Endothelial cell of umbilical vein (primary cell): ENCODE measurements at regions not wholly inside any gene's neighbourhood (a gene's known extent, or its start where the extent isn't known, plus 50 kb on each side); places are given as distances from the start of the nearest gene placed in this dataset.

Source experiments
- BruUV-seq: library from RNA; stranded (reverse); fragments of 400-500 nt; replicated peaks from 2 replicates; lab custom pipeline; 2021; lab: Mats Ljungman, UMichigan
- CTCF ChIA-PET: fragments of 300-600, 350-600 bp; sonication (Branson Sonifier 250); formaldehyde crosslinking; loops from one replicate; lab custom pipeline; 2021; ENCODE audit warnings: antibody characterized with exemption, inconsistent platforms; lab: Charles Lee
- POLR2A ChIA-PET: fragments of 300-600, 350-600 bp; sonication (Branson Sonifier 250); formaldehyde crosslinking; loops from one replicate; lab custom pipeline; 2021; ENCODE audit warnings: antibody characterized with exemption, inconsistent platforms; lab: Charles Lee
- DNase-seq: peaks from one replicate; pipeline ENCODE4 v3.0.0-alpha.2; 2011; ENCODE audit warnings: low read depth, low spot score
- FAIRE-seq: peaks from 2 replicates; lab custom pipeline; 2011; peaks lifted over from hg19 to GRCh38; lab: Jason Lieb, UNC
- H2AFZ ChIP-seq: 2 replicates; pipeline ENCODE4 v1.6.0; 2012; ENCODE audit warnings: low read depth, low read length, control low read depth, inconsistent platforms
- H3K27ac ChIP-seq: 2 replicates; pipeline ENCODE4 v1.5.1; 2011; ENCODE audit warnings: low read depth, mild to moderate bottlenecking, control low read depth, low read length, moderate library complexity; ENCODE audit not compliant: insufficient read depth
- H3K27me3 ChIP-seq, 2 experiments: 2 replicates each; pipeline versions ENCODE4 v1.6.0 to v1.6.1; 2011; ENCODE audit warnings: low read length in 2 of 2, mixed read lengths in 1 of 2; ENCODE audit not compliant: control insufficient read depth in 2 of 2, insufficient read depth in 2 of 2
- H3K36me3 ChIP-seq, 2 experiments: 2 replicates in 1 of 2; 3 replicates in 1 of 2; pipeline ENCODE4 v1.5.1; 2011; ENCODE audit warnings: low read length in 2 of 2, mild to moderate bottlenecking in 1 of 2, moderate library complexity in 1 of 2; ENCODE audit not compliant: control insufficient read depth in 2 of 2, insufficient read depth in 2 of 2; ENCODE audit errors: extremely low read depth in 1 of 2
- H3K4me1 ChIP-seq: 3 replicates; pipeline ENCODE4 v1.5.1; 2011; ENCODE audit warnings: mild to moderate bottlenecking, low read length; ENCODE audit not compliant: control insufficient read depth, insufficient read depth; ENCODE audit errors: extremely low read depth
- H3K4me2 ChIP-seq: 2 replicates; pipeline ENCODE4 v1.6.1; 2011; ENCODE audit warnings: low read length, control low read depth, mixed read lengths; ENCODE audit not compliant: insufficient read depth
- H3K4me3 ChIP-seq, 3 experiments: fragments of 200-600 bp in 1 of 3; sonication (generic), shearing (Covaris generic) in 1 of 3; replicated peaks in 1 of 3; 2 replicates each; pipeline ENCODE4 v1.5.1; 2011 to 2016; ENCODE audit warnings: control low read depth in 3 of 3, low read length in 3 of 3, mild to moderate bottlenecking in 2 of 3, inconsistent platforms in 1 of 3, low read depth in 1 of 3, moderate library complexity in 1 of 3; ENCODE audit not compliant: insufficient read depth in 1 of 3
- H3K79me2 ChIP-seq: 2 replicates; pipeline ENCODE4 v1.6.0; 2012; ENCODE audit warnings: low read length, inconsistent platforms; ENCODE audit not compliant: control insufficient read depth, insufficient read depth
- H3K9ac ChIP-seq: replicated peaks from 2 replicates; pipeline ENCODE3; 2011; ENCODE audit warnings: low read length, control low read depth; ENCODE audit not compliant: insufficient read depth; ENCODE audit errors: extremely low read depth
- H3K9me1 ChIP-seq: replicated peaks from 3 replicates; pipeline ENCODE4 v1.6.0; 2011; ENCODE audit warnings: mild to moderate bottlenecking, low read length; ENCODE audit not compliant: control insufficient read depth, insufficient read depth; ENCODE audit errors: extremely low read depth
- H3K9me3 ChIP-seq: replicated peaks from 2 replicates; pipeline ENCODE4 v1.5.1; 2012; ENCODE audit warnings: low read length, inconsistent platforms; ENCODE audit not compliant: control insufficient read depth, insufficient read depth
- H4K20me1 ChIP-seq: replicated peaks from 2 replicates; pipeline ENCODE3; 2011; ENCODE audit warnings: mild to moderate bottlenecking, low read length; ENCODE audit not compliant: control insufficient read depth, insufficient read depth; ENCODE audit errors: extremely low read depth
- EZH2 ChIP-seq: IDR thresholded peaks from 2 replicates; pipeline ENCODE4 v1.6.1; 2012; ENCODE audit warnings: borderline replicate concordance, low read depth, mild to moderate bottlenecking, moderate library complexity, low read length, inconsistent platforms; ENCODE audit not compliant: severe bottlenecking
- FOS ChIP-seq: IDR thresholded peaks from 2 replicates; pipeline ENCODE4 v1.6.1; 2011; ENCODE audit warnings: mild to moderate bottlenecking, low read length, moderate library complexity, borderline replicate concordance; ENCODE audit not compliant: insufficient read depth
- GATA2 ChIP-seq: IDR thresholded peaks from 2 replicates; pipeline ENCODE4 v1.7.0; 2011; ENCODE audit warnings: low read depth, mild to moderate bottlenecking, moderate library complexity, mixed read lengths, low read length; ENCODE audit not compliant: insufficient read length, insufficient read depth
- JUN ChIP-seq: IDR thresholded peaks from 2 replicates; pipeline ENCODE4 v1.6.1; 2011; ENCODE audit warnings: borderline replicate concordance, low read depth; ENCODE audit not compliant: insufficient read length, insufficient read depth
- MYC ChIP-seq: IDR thresholded peaks from one replicate; pipeline ENCODE4 v1.6.1; 2011; ENCODE audit warnings: mild to moderate bottlenecking, low read depth, low read length
- POLR2A ChIP-seq: IDR thresholded peaks from 2 replicates; pipeline ENCODE4 v1.6.1; 2012; ENCODE audit warnings: low read depth, mild to moderate bottlenecking, control low read depth, low read length
- dilution Hi-C: fragments of 300-500 bp; cut with MboI; formaldehyde crosslinking; loops from one replicate; pipeline ENCODE4 v1.15.0; 2019; ENCODE audit warnings: low sequenced_read_pairs; ENCODE audit not compliant: extremely low pct_ligation_motif_present
- intact Hi-C: fragments of 100-400 bp; cut with micrococcal nuclease; formaldehyde crosslinking; loops from one replicate; pipeline ENCODE4 v1.10.0; 2022
- TF ChIP-seq, protein P1 (sequence below), 2 donors: IDR thresholded peaks; 1 replicate in 1 of 2; 2 replicates in 1 of 2; pipeline ENCODE4 v1.5.1; 2011; ENCODE audit warnings: low read length in 2 of 2, mild to moderate bottlenecking in 2 of 2, moderate library complexity in 2 of 2, control low read depth in 1 of 2, inconsistent platforms in 1 of 2, low read depth in 1 of 2; ENCODE audit not compliant: insufficient read depth in 1 of 2; ENCODE audit errors: extremely low read depth in 1 of 2
- TF ChIP-seq, protein P2 (sequence below): IDR thresholded peaks from 2 replicates; pipeline ENCODE4 v1.6.1; 2011; ENCODE audit not compliant: insufficient read depth, insufficient read length

DNA sequence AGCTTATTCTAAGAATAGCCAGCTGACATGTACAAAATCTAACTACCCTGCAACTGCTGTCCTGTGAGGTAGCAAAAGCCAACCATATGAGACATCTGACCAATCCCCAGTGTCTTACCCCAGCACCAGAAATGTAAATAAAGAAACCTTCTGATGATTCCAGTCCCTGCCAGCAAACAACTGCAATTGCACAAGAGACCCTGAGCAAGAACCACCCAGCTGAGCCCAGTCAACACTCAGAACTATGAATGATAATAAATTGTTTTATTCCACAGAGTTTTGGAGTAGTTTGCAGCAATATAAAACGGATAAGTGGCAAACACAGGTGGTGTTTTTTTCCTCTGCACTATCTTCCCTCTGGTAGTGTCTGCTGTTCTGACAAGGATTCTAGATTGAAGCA, 94.9 kb downstream of the ERCC5 start:
- CTCF ChIA-PET = interaction anchor here (1.0 kb wide), 1 partner anchor 8 kb away, joined by 3 read pairs; no protein-coding TSS in a partner anchor

DNA sequence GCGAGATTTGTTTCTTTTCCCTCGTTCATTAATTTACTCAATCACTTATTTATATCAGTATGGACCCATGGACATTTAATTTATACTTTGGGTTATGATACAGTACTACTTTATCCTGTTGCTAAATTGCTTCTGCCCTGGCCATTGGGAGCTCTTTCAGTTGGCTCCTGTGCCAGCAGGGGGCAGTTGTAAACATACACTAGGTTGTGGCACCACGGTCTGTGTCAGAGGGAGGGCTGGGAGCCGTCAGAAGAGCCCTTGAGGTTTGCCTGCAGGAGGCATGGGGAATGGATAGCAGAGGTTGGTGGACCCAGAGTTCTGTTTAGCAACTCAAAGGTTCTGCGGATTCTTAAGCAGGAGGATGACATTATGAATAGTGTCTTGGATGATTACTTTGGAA, 94.3 kb downstream of the ERCC5 start:
- no TSS peak for BruUV-seq
- Histone ChIP-seq H3K9me1 (no peaks in the 10 kb centered on the region), H3K4me3 (no peak overlapping the region), H3K36me3 (no peaks in the 10 kb centered on the region), H3K9me3 (no peaks in the 10 kb centered on the region), H3K4me2 (no peak overlapping the region), H4K20me1 (no peaks in the 10 kb centered on the region), H2AFZ (no peak overlapping the region), H3K4me1 (no peaks in the 10 kb centered on the region), H3K27me3 (no peaks in the 10 kb centered on the region), H3K79me2 (no peaks in the 10 kb centered on the region), H3K27ac (no peak overlapping the region), H3K9ac (no peak overlapping the region)
- dilution Hi-C loops (no loop called here), intact Hi-C loops (no loop called here)
- FAIRE-seq (no peak), DNase-seq (no peak)
- TF ChIP-seq GATA2 = no peak
- TF ChIP-seq, protein P1, sequence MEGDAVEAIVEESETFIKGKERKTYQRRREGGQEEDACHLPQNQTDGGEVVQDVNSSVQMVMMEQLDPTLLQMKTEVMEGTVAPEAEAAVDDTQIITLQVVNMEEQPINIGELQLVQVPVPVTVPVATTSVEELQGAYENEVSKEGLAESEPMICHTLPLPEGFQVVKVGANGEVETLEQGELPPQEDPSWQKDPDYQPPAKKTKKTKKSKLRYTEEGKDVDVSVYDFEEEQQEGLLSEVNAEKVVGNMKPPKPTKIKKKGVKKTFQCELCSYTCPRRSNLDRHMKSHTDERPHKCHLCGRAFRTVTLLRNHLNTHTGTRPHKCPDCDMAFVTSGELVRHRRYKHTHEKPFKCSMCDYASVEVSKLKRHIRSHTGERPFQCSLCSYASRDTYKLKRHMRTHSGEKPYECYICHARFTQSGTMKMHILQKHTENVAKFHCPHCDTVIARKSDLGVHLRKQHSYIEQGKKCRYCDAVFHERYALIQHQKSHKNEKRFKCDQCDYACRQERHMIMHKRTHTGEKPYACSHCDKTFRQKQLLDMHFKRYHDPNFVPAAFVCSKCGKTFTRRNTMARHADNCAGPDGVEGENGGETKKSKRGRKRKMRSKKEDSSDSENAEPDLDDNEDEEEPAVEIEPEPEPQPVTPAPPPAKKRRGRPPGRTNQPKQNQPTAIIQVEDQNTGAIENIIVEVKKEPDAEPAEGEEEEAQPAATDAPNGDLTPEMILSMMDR (IDR thresholded peaks at IDR 0.05; ENCODE audit: extremely low read depth in 1 of 2, insufficient read depth in 1 of 2, low read depth in 1 of 2, low read length in 2 of 2) = no peak
- TF ChIP-seq, protein P2, sequence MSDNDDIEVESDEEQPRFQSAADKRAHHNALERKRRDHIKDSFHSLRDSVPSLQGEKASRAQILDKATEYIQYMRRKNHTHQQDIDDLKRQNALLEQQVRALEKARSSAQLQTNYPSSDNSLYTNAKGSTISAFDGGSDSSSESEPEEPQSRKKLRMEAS = no peak
- no peak for TF ChIP-seq EZH2
- TF ChIP-seq POLR2A = no peak
- TF ChIP-seq FOS = no peak
- CTCF ChIA-PET = no interaction called here
- POLR2A ChIA-PET = no interaction called here

More for the DNA sequence above, 94.9 kb downstream of the ERCC5 start:
- Histone ChIP-seq H3K9me1 (no peaks in the 10 kb centered on the region), H4K20me1 (no peaks in the 10 kb centered on the region), H3K4me2 (no peak overlapping the region), H3K4me3 (no peak overlapping the region), H3K36me3 (no peaks in the 10 kb centered on the region), H3K4me1 (no peaks in the 10 kb centered on the region), H3K9ac (no peak overlapping the region), H3K79me2 (no peaks in the 10 kb centered on the region), H3K9me3 (no peaks in the 10 kb centered on the region), H3K27ac (no peak overlapping the region), H2AFZ (no peak overlapping the region), H3K27me3 (no peaks in the 10 kb centered on the region)
- dilution Hi-C loops = no loop called here
- DNase-seq (no peak), FAIRE-seq (no peak)
- no TSS peak for BruUV-seq
- TF ChIP-seq MYC = no peak
- TF ChIP-seq POLR2A = no peak
- no peak for TF ChIP-seq FOS
- TF ChIP-seq, protein P1 (IDR thresholded peaks at IDR 0.05; ENCODE audit: extremely low read depth in 1 of 2, insufficient read depth in 1 of 2, low read depth in 1 of 2, low read length in 2 of 2) = no peak
- TF ChIP-seq, protein P2 = no peak
- TF ChIP-seq JUN = no peak
- intact Hi-C loops = no loop called here
- POLR2A ChIA-PET = no interaction called here
